Naive thymus-derived CD4-positive, alpha-beta T cell (primary cell): ENCODE measurements at regions not wholly inside any gene's neighbourhood (a gene's known extent, or its start where the extent isn't known, plus 50 kb on each side); places are given as distances from the start of the nearest gene placed in this dataset.

Experiments used
- ATAC-seq: fragments of 150-1000 bp; cut with Tn5 transposase; 2 replicates; pipeline ENCODE4 v1.10.0; 2021; ENCODE audit warnings: mild to moderate bottlenecking, moderate library complexity
- CTCF ChIA-PET: fragments of 350-600 bp; sonication (Branson Sonifier 250); formaldehyde crosslinking; loops from one replicate; lab custom pipeline; 2021; ENCODE audit warnings: antibody characterized with exemption; lab: Charles Lee
- POLR2A ChIA-PET: fragments of 350-600 bp; sonication (Branson Sonifier 250); formaldehyde crosslinking; loops from one replicate; lab custom pipeline; 2021; ENCODE audit warnings: antibody characterized with exemption, inconsistent platforms; lab: Charles Lee
- DNase-seq, 9 donors: peaks; one replicate each; pipeline versions ENCODE4 v3.0.0 to v3.0.0-alpha.2; 2020 to 2022; ENCODE audit warnings: mixed read lengths in 1 of 9
- H3K27ac ChIP-seq: one replicate; pipeline ENCODE4 v1.7.0; 2013; ENCODE audit warnings: mild to moderate bottlenecking, low read depth, low read length, moderate library complexity
- H3K27me3 ChIP-seq, 2 donors: one replicate each; pipeline ENCODE4 v1.7.0; 2013; ENCODE audit warnings: low read length in 2 of 2, mild to moderate bottlenecking in 2 of 2, moderate library complexity in 2 of 2; ENCODE audit not compliant: control insufficient read depth in 2 of 2, insufficient read depth in 2 of 2
- H3K36me3 ChIP-seq, 3 experiments: 1 replicate in 2 of 3; 2 replicates in 1 of 3; pipeline ENCODE4 v1.7.0; 2013; ENCODE audit warnings: low read length in 3 of 3, mild to moderate bottlenecking in 3 of 3, moderate library complexity in 1 of 3; ENCODE audit not compliant: insufficient read depth in 3 of 3, control insufficient read depth in 2 of 3
- H3K4me1 ChIP-seq, 2 donors: one replicate each; pipeline ENCODE4 v1.7.0; 2013; ENCODE audit warnings: low read length in 2 of 2, mild to moderate bottlenecking in 2 of 2, moderate library complexity in 1 of 2; ENCODE audit not compliant: control insufficient read depth in 2 of 2, insufficient read depth in 2 of 2
- H3K4me3 ChIP-seq: 2 replicates; pipeline ENCODE4 v1.7.0; 2013; ENCODE audit warnings: mild to moderate bottlenecking, low read length
- H3K9me3 ChIP-seq, 3 experiments: 1 replicate in 2 of 3; 2 replicates in 1 of 3; pipeline ENCODE4 v1.7.0; 2013; ENCODE audit warnings: low read length in 3 of 3; ENCODE audit not compliant: control insufficient read depth in 2 of 3
- H3K27ac Mint-ChIP-seq, 9 donors: one replicate each; pipeline ENCODE4 v1.8.0; 2020 to 2022; ENCODE audit warnings: mixed read lengths in 9 of 9, mild to moderate bottlenecking in 8 of 9, moderate library complexity in 5 of 9, inconsistent platforms in 2 of 9
- H3K27me3 Mint-ChIP-seq, 5 donors: one replicate each; pipeline ENCODE4 v1.8.0; 2021 to 2022; ENCODE audit warnings: mixed read lengths in 5 of 5, mild to moderate bottlenecking in 1 of 5
- H3K36me3 Mint-ChIP-seq, 5 donors: one replicate each; pipeline ENCODE4 v1.8.0; 2020 to 2022; ENCODE audit warnings: mixed read lengths in 5 of 5, mild to moderate bottlenecking in 3 of 5, inconsistent platforms in 1 of 5
- H3K4me1 Mint-ChIP-seq, 7 donors: one replicate each; pipeline ENCODE4 v1.8.0; 2020 to 2022; ENCODE audit warnings: mixed read lengths in 7 of 7, mild to moderate bottlenecking in 3 of 7, inconsistent platforms in 1 of 7
- H3K4me3 Mint-ChIP-seq, 10 donors: one replicate each; pipeline ENCODE4 v1.8.0; 2020 to 2022; ENCODE audit warnings: mild to moderate bottlenecking in 10 of 10, mixed read lengths in 10 of 10, moderate library complexity in 6 of 10, inconsistent platforms in 2 of 10
- H3K9me3 Mint-ChIP-seq, 11 donors: one replicate each; pipeline ENCODE4 v1.8.0; 2020 to 2022; ENCODE audit warnings: mixed read lengths in 11 of 11, mild to moderate bottlenecking in 4 of 11, inconsistent platforms in 1 of 11, moderate library complexity in 1 of 11
- intact Hi-C, 2 donors: fragments of 100-400 bp; cut with micrococcal nuclease; formaldehyde crosslinking; loops; one replicate each; pipeline ENCODE4 v1.15.1; 2023

- ChIA-PET CTCF (no interaction called here), POLR2A (no interaction called here)
- Mint-ChIP-seq H3K36me3 (no peaks in the 10 kb centered on the region), H3K27ac (no peak overlapping the region), H3K27me3 (peaks cover 7 to 17% (median 11%) of the 10 kb centered on the region in 5 donors), H3K9me3 (peaks cover 0 to 3% (median 0%) of the 10 kb centered on the region in 11 donors), H3K4me3 (no peak overlapping the region), H3K4me1 (peaks cover 0 to 2% (median 0%) of the 10 kb centered on the region in 7 donors)
- Histone ChIP-seq H3K27ac (no peak overlapping the region), H3K4me1 (no peaks in the 10 kb centered on the region), H3K27me3 (no peaks in the 10 kb centered on the region), H3K9me3 (no peaks in the 10 kb centered on the region), H3K4me3 (no peak overlapping the region), H3K36me3 (no peaks in the 10 kb centered on the region)
- intact Hi-C loops: no loop called here
- no peak for DNase-seq
- no peak for ATAC-seq
Measured at GRCh38 chr1:199301472-199302217, 662.8 kb downstream of the PTPRC start.

GRCh38 chr1:199302554-199302953 is 663.7 kb downstream of the PTPRC start:
- Mint-ChIP-seq H3K27me3 (peaks cover 7 to 17% (median 10%) of the 10 kb centered on the region in 5 donors), H3K36me3 (no peaks in the 10 kb centered on the region), H3K4me1 (peaks cover 0 to 2% (median 0%) of the 10 kb centered on the region in 7 donors), H3K9me3 (peaks cover 0 to 3% (median 0%) of the 10 kb centered on the region in 11 donors), H3K27ac (no peak overlapping the region), H3K4me3 (no peak overlapping the region)
- DNase-seq (no peak), ATAC-seq (no peak)
- H3K9me3 ChIP-seq: no peaks in the 10 kb centered on the region
- no peak overlapping the region for H3K27ac ChIP-seq
- intact Hi-C loops: no loop called here
- CTCF ChIA-PET: no interaction called here
- H3K4me1 ChIP-seq: no peaks in the 10 kb centered on the region
- no peaks in the 10 kb centered on the region for H3K36me3 ChIP-seq
- no peak overlapping the region for H3K4me3 ChIP-seq
- no peaks in the 10 kb centered on the region for H3K27me3 ChIP-seq
- POLR2A ChIA-PET: interaction anchor here (0.6 kb wide), 1 partner anchor 19 kb away, joined by 3 read pairs; no protein-coding TSS in a partner anchor

GRCh38 chr1:199303035-199303434 is 664.2 kb downstream of the PTPRC start:
- DNase-seq (no peak), ATAC-seq (no peak)
- no peaks in the 10 kb centered on the region for H3K9me3 ChIP-seq
- intact Hi-C loops: no loop called here
- no peaks in the 10 kb centered on the region for H3K4me1 ChIP-seq
- no peak overlapping the region for H3K4me3 ChIP-seq
- H3K27ac ChIP-seq: no peak overlapping the region
- peaks cover 0 to 2% (median 0%) of the 10 kb centered on the region in 7 donors for H3K4me1 Mint-ChIP-seq
- ChIA-PET POLR2A (interaction anchor here (0.6 kb wide), 1 partner anchor 18 kb away, joined by 3 read pairs; no protein-coding TSS in a partner anchor), CTCF (no interaction called here)
- H3K4me3 Mint-ChIP-seq: no peak overlapping the region
- no peaks in the 10 kb centered on the region for H3K36me3 Mint-ChIP-seq
- H3K27me3 Mint-ChIP-seq: peaks cover 4 to 20% (median 7%) of the 10 kb centered on the region in 5 donors
- H3K27me3 ChIP-seq: no peaks in the 10 kb centered on the region
- H3K9me3 Mint-ChIP-seq: peaks cover 0 to 3% (median 0%) of the 10 kb centered on the region in 11 donors
- no peak overlapping the region for H3K27ac Mint-ChIP-seq
- no peaks in the 10 kb centered on the region for H3K36me3 ChIP-seq

GRCh38 chr1:199305053-199305452 is 666.2 kb downstream of the PTPRC start:
- H3K4me1 ChIP-seq: no peaks in the 10 kb centered on the region
- ChIA-PET CTCF (no interaction called here), POLR2A (no interaction called here)
- Mint-ChIP-seq H3K36me3 (no peaks in the 10 kb centered on the region), H3K9me3 (peaks cover 0 to 3% (median 0%) of the 10 kb centered on the region in 11 donors), H3K4me1 (peaks cover 0 to 7% (median 0%) of the 10 kb centered on the region in 7 donors), H3K4me3 (no peak overlapping the region), H3K27ac (no peak overlapping the region), H3K27me3 (peaks cover under 1 to 19% (median 8%) of the 10 kb centered on the region in 5 donors)
- DNase-seq: no peak
- H3K27me3 ChIP-seq: no peaks in the 10 kb centered on the region
- H3K36me3 ChIP-seq: no peaks in the 10 kb centered on the region
- ATAC-seq: no peak
- H3K4me3 ChIP-seq: no peak overlapping the region
- no peaks in the 10 kb centered on the region for H3K9me3 ChIP-seq
- no peak overlapping the region for H3K27ac ChIP-seq
- intact Hi-C loops: no loop called here

- Histone ChIP-seq H3K27me3 (no peaks in the 10 kb centered on the region), H3K4me3 (no peak overlapping the region), H3K36me3 (no peaks in the 10 kb centered on the region), H3K4me1 (no peaks in the 10 kb centered on the region), H3K27ac (no peak overlapping the region), H3K9me3 (no peaks in the 10 kb centered on the region)
- Mint-ChIP-seq H3K36me3 (no peaks in the 10 kb centered on the region), H3K4me1 (peaks cover 0 to 7% (median 0%) of the 10 kb centered on the region in 7 donors), H3K4me3 (no peak overlapping the region), H3K27ac (no peak overlapping the region), H3K9me3 (peaks cover 0 to 5% (median 0%) of the 10 kb centered on the region in 11 donors), H3K27me3 (peaks cover 11 to 26% (median 14%) of the 10 kb centered on the region in 5 donors)
- DNase-seq (no peak), ATAC-seq (no peak)
- ChIA-PET CTCF (no interaction called here), POLR2A (no interaction called here)
- intact Hi-C loops: no loop called here
Measured at GRCh38 chr1:199307496-199308264, 668.8 kb downstream of the PTPRC start.

- Mint-ChIP-seq H3K4me3 (no peak overlapping the region), H3K9me3 (peaks cover 0 to 5% (median 0%) of the 10 kb centered on the region in 11 donors), H3K27me3 (peaks cover 11 to 26% (median 14%) of the 10 kb centered on the region in 5 donors), H3K27ac (no peak overlapping the region), H3K36me3 (no peaks in the 10 kb centered on the region), H3K4me1 (peaks cover 0 to 7% (median 0%) of the 10 kb centered on the region in 7 donors)
- Histone ChIP-seq H3K9me3 (no peaks in the 10 kb centered on the region), H3K4me3 (no peak overlapping the region), H3K27ac (no peak overlapping the region), H3K27me3 (no peaks in the 10 kb centered on the region), H3K4me1 (no peaks in the 10 kb centered on the region), H3K36me3 (no peaks in the 10 kb centered on the region)
- ChIA-PET CTCF (no interaction called here), POLR2A (no interaction called here)
- intact Hi-C loops: no loop called here
- ATAC-seq: no peak
- DNase-seq: no peak
Measured at GRCh38 chr1:199308349-199308846, 669.6 kb downstream of the PTPRC start.
